HFFc6 (cell line): ENCODE measurements at regions not wholly inside any gene's neighbourhood (a gene's known extent, or its start where the extent isn't known, plus 50 kb on each side); places are given as distances from the start of the nearest gene placed in this dataset.

Experiments used
- DNase-seq: peaks from one replicate; pipeline ENCODE4 v3.0.0-alpha.2; 2018
- H3K27ac Mint-ChIP-seq: 2 replicates; pipeline ENCODE4 v1.8.0; 2020; ENCODE audit warnings: mild to moderate bottlenecking, mixed read lengths
- H3K27me3 Mint-ChIP-seq: 2 replicates; pipeline ENCODE4 v1.8.0; 2021; ENCODE audit warnings: mild to moderate bottlenecking, moderate library complexity, mixed read lengths; ENCODE audit not compliant: insufficient read depth
- H3K36me3 Mint-ChIP-seq: 2 replicates; pipeline ENCODE4 v1.8.0; 2021; ENCODE audit warnings: low read depth, mixed read lengths
- H3K4me1 Mint-ChIP-seq: 2 replicates; pipeline ENCODE4 v1.8.0; 2020; ENCODE audit warnings: low read depth, mixed read lengths
- H3K4me3 Mint-ChIP-seq: 2 replicates; pipeline ENCODE4 v1.8.0; 2020; ENCODE audit warnings: mild to moderate bottlenecking, moderate library complexity, mixed read lengths
- H3K9me3 Mint-ChIP-seq: 2 replicates; pipeline ENCODE4 v1.8.0; 2020; ENCODE audit warnings: mild to moderate bottlenecking, mixed read lengths
- CTCF ChIP-seq: fragments of 200-600 bp; sonication (generic); IDR thresholded peaks from 2 replicates; pipeline ENCODE4 v1.5.0; 2021; ENCODE audit warnings: antibody characterized with exemption, mild to moderate bottlenecking

GRCh38 chr15:31483053-31483985 lies 156.7 kb downstream of the KLF13 start:
- Mint-ChIP-seq H3K36me3 (peaks cover 10% of the 10 kb centered on the region; the same call in 1 of the 2 replicates), H3K27ac (no peak overlapping the region), H3K9me3 (peaks cover 14% of the 10 kb centered on the region), H3K4me1 (peaks cover 18% of the 10 kb centered on the region), H3K27me3 (peaks cover 29% of the 10 kb centered on the region), H3K4me3 (no peak overlapping the region)
- DNase-seq = no peak
- no peak for TF ChIP-seq CTCF

- no peak overlapping the region for H3K4me3 Mint-ChIP-seq
- H3K27ac Mint-ChIP-seq = no peak overlapping the region
- peaks cover 10% of the 10 kb centered on the region; the same call in 1 of the 2 replicates for H3K36me3 Mint-ChIP-seq
- peaks cover 28% of the 10 kb centered on the region for H3K4me1 Mint-ChIP-seq
- no peak for TF ChIP-seq CTCF
- H3K27me3 Mint-ChIP-seq = peaks cover 23% of the 10 kb centered on the region
- peaks cover 14% of the 10 kb centered on the region for H3K9me3 Mint-ChIP-seq
- no peak for DNase-seq
Measured at GRCh38 chr15:31483986-31484951, 157.6 kb downstream of the KLF13 start.

GRCh38 chr15:31484986-31485385 lies 158.4 kb downstream of the KLF13 start:
- Mint-ChIP-seq H3K4me1 (peaks cover 35% of the 10 kb centered on the region), H3K27me3 (peaks cover 23% of the 10 kb centered on the region), H3K36me3 (peaks cover 10% of the 10 kb centered on the region; the same call in 1 of the 2 replicates), H3K9me3 (peaks cover 14% of the 10 kb centered on the region), H3K27ac (no peak overlapping the region), H3K4me3 (no peak overlapping the region)
- no peak for DNase-seq
- TF ChIP-seq CTCF = no peak

GRCh38 chr15:31485431-31485830 lies 158.8 kb downstream of the KLF13 start:
- peaks cover 20% of the 10 kb centered on the region for H3K27me3 Mint-ChIP-seq
- no peak overlapping the region for H3K27ac Mint-ChIP-seq

More at GRCh38 chr15:31485431-31485830, 158.8 kb downstream of the KLF13 start:
- no peak overlapping the region for H3K4me3 Mint-ChIP-seq
- peaks cover 14% of the 10 kb centered on the region for H3K9me3 Mint-ChIP-seq
- peaks cover 36% of the 10 kb centered on the region for H3K4me1 Mint-ChIP-seq
- no peak for DNase-seq
- no peak for TF ChIP-seq CTCF
- peaks cover 10% of the 10 kb centered on the region; the same call in 1 of the 2 replicates for H3K36me3 Mint-ChIP-seq
